ENCODE measurements at regions not wholly inside any gene's neighbourhood (a gene's known extent, or its start where the extent isn't known, plus 50 kb on each side); places are given as distances from the start of the nearest gene placed in this dataset.

GRCh38 chr2:104407641-104408040 is 446.3 kb upstream of the POU3F3 start:
- WGBS, 2 donors: 92 to 93% methylated on average over 2 of the region's 2 CpGs
- Histone ChIP-seq H3K4me3 (no peak overlapping the region), H3K27ac (no peak overlapping the region), H3K4me1 (no peaks in the 10 kb centered on the region), H3K27me3 (no peaks in the 10 kb centered on the region), H3K36me3 (no peaks in the 10 kb centered on the region), H3K9me3 (no peaks in the 10 kb centered on the region)
- ATAC-seq (ENCODE audit: low FRiP score in 2 of 2) (no peak), DNase-seq (no peak)
- TF ChIP-seq CTCF (IDR thresholded peaks at IDR 0.05): no peak
- no peak for TF ChIP-seq EP300 (IDR thresholded peaks at IDR 0.05)
- TF ChIP-seq POLR2AphosphoS5 (IDR thresholded peaks at IDR 0.05): no peak
- no peak for TF ChIP-seq POLR2A (IDR thresholded peaks at IDR 0.05)

- Histone ChIP-seq H3K9me3 (no peaks in the 10 kb centered on the region), H3K36me3 (no peaks in the 10 kb centered on the region), H3K27ac (no peak overlapping the region), H3K4me3 (no peak overlapping the region), H3K27me3 (no peaks in the 10 kb centered on the region), H3K4me1 (no peaks in the 10 kb centered on the region)
- DNase-seq: no peak
- 73 to 74% methylated on average over 5 of the region's 5 CpGs for WGBS, 2 donors
- TF ChIP-seq POLR2AphosphoS5 (IDR thresholded peaks at IDR 0.05): no peak
- no peak for TF ChIP-seq CTCF (IDR thresholded peaks at IDR 0.05)
- TF ChIP-seq EP300 (IDR thresholded peaks at IDR 0.05): no peak
- TF ChIP-seq POLR2A (IDR thresholded peaks at IDR 0.05): no peak
- ATAC-seq (ENCODE audit: low FRiP score in 2 of 2): no peak
Measured at GRCh38 chr2:104408266-104408665, 445.6 kb upstream of the POU3F3 start.

GRCh38 chr2:104410136-104410535 is 443.8 kb upstream of the POU3F3 start:
- H3K9me3 ChIP-seq: no peaks in the 10 kb centered on the region
- no peaks in the 10 kb centered on the region for H3K4me1 ChIP-seq
- TF ChIP-seq POLR2AphosphoS5 (IDR thresholded peaks at IDR 0.05) (no peak), CTCF (IDR thresholded peaks at IDR 0.05) (no peak), POLR2A (IDR thresholded peaks at IDR 0.05) (no peak), EP300 (IDR thresholded peaks at IDR 0.05) (no peak)
- no peaks in the 10 kb centered on the region for H3K27me3 ChIP-seq
- no peaks in the 10 kb centered on the region for H3K36me3 ChIP-seq
- no peak overlapping the region for H3K4me3 ChIP-seq
- no peak overlapping the region for H3K27ac ChIP-seq
- 89 to 92% methylated on average over 3 of the region's 3 CpGs for WGBS, 2 donors
- ATAC-seq (ENCODE audit: low FRiP score in 2 of 2) (no peak), DNase-seq (no peak)

- WGBS, 2 donors: 6 to 25% methylated on average over 2 of the region's 2 CpGs
- peak in 5 of 6 experiments; percentile 27 to 68 (median 57) for TF ChIP-seq CTCF (IDR thresholded peaks at IDR 0.05)
- no peak for TF ChIP-seq POLR2AphosphoS5 (IDR thresholded peaks at IDR 0.05)
- DNase-seq: peak in 1 of 2 donors; percentile 36
- no peaks in the 10 kb centered on the region for H3K36me3 ChIP-seq
- no peak overlapping the region for H3K4me3 ChIP-seq
- H3K27ac ChIP-seq: no peak overlapping the region
- ATAC-seq (ENCODE audit: low FRiP score in 2 of 2): peak in 1 of 2 donors; percentile 36
- H3K4me1 ChIP-seq: no peaks in the 10 kb centered on the region
- no peaks in the 10 kb centered on the region for H3K9me3 ChIP-seq
- no peaks in the 10 kb centered on the region for H3K27me3 ChIP-seq
Measured at GRCh38 chr2:104412384-104412783, 441.5 kb upstream of the POU3F3 start.

- no peak for TF ChIP-seq POLR2AphosphoS5 (IDR thresholded peaks at IDR 0.05)
- TF ChIP-seq EP300 (IDR thresholded peaks at IDR 0.05): no peak
- DNase-seq (no peak), ATAC-seq (ENCODE audit: low FRiP score in 2 of 2) (no peak)
- no peak overlapping the region for H3K4me3 ChIP-seq
- H3K4me1 ChIP-seq: no peaks in the 10 kb centered on the region
- WGBS, 2 donors: 81 to 86% methylated on average over 8 of the region's 8 CpGs
- no peak overlapping the region for H3K27ac ChIP-seq
- no peaks in the 10 kb centered on the region for H3K9me3 ChIP-seq
- H3K36me3 ChIP-seq: no peaks in the 10 kb centered on the region
- no peaks in the 10 kb centered on the region for H3K27me3 ChIP-seq
Measured at GRCh38 chr2:104413890-104414289, 440.0 kb upstream of the POU3F3 start.

Data from upper lobe of left lung (tissue), 6 donors.